ENCODE measurements at regions not wholly inside any gene's neighbourhood (a gene's known extent, or its start where the extent isn't known, plus 50 kb on each side); places are given as distances from the start of the nearest gene placed in this dataset.

DNA sequence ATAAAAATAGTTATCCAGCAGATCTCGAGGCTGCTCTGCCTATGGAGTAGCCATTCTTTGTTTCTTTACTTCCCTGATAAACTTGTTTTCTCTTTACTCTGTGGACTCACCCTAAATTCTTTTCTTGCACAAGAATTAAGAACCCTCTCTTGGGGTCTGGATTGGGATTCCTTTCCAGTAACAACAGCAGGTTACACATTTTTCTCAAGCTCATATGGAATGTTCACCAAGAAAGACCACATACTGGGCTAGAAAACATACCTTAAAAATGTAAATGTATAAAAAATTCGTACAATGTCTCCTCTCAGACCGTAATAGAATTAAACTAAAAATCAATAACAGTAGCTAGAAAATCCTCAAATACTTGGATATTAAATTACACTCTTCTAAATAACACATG is 299.2 kb downstream of the CNTN3 start:
- Histone ChIP-seq H3K27ac (ENCODE audit: low read depth, low read length) (no peak overlapping the region), H3K27me3 (ENCODE audit: control insufficient read depth in 3 of 3, insufficient read depth in 3 of 3, low read length in 3 of 3) (no peaks in the 10 kb centered on the region), H3K9me3 (ENCODE audit: control insufficient read depth in 3 of 3, low read length in 3 of 3) (no peaks in the 10 kb centered on the region), H3K4me1 (ENCODE audit: control insufficient read depth in 3 of 3, insufficient read depth in 3 of 3, low read length in 3 of 3) (no peaks in the 10 kb centered on the region), H3K9ac (ENCODE audit: low read depth in 1 of 3, low read length in 3 of 3) (no peak overlapping the region), H3K4me3 (ENCODE audit: low read length in 3 of 3) (no peak overlapping the region), H3K36me3 (ENCODE audit: control insufficient read depth in 3 of 3, insufficient read depth in 3 of 3, low read length in 3 of 3) (no peaks in the 10 kb centered on the region)

DNA sequence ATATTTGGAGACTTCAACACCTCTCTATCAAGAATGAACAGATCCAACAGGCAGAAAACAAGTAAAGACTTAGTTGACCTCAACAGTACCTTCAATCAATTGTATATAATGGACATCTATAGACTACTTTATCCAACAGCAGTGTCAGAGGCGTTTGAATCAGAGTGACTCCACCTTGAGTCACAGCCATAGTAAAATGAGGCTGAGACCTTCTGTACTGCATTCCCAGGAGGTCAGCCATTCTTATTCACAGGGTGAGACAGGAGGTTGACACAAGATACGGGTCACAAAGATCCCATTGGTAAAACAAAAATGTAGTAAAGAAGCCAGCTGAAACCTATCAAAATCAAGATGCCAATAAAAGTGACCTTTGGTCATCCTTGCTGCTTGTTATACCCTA is 299.8 kb downstream of the CNTN3 start:
- no peaks in the 10 kb centered on the region for H3K36me3 ChIP-seq (ENCODE audit: control insufficient read depth in 3 of 3, insufficient read depth in 3 of 3, low read length in 3 of 3)
- H3K27ac ChIP-seq (ENCODE audit: low read depth, low read length): no peak overlapping the region
- H3K9me3 ChIP-seq (ENCODE audit: control insufficient read depth in 3 of 3, low read length in 3 of 3): no peaks in the 10 kb centered on the region
- H3K9ac ChIP-seq (ENCODE audit: low read depth in 1 of 3, low read length in 3 of 3): no peak overlapping the region
- no peaks in the 10 kb centered on the region for H3K27me3 ChIP-seq (ENCODE audit: control insufficient read depth in 3 of 3, insufficient read depth in 3 of 3, low read length in 3 of 3)
- no peak overlapping the region for H3K4me3 ChIP-seq (ENCODE audit: low read length in 3 of 3)
- H3K4me1 ChIP-seq (ENCODE audit: control insufficient read depth in 3 of 3, insufficient read depth in 3 of 3, low read length in 3 of 3): no peaks in the 10 kb centered on the region

DNA sequence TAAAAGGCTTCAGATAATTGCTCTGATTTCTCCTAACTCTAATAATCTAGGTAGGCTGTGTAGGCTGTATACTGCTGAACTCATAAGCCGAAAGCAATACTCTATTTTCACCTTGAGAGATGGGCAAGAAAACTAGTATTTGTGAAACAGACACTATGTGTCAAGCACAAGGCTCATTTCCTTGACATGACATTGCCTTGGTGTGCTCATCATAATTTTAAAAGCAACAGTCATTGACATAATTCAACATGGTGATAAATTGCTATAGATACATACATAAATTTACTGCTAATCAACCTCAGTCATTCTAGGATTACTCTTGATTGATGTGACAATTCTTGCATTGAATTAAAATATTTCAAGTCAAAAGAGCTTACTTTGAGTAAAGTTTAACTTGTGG is 304.7 kb downstream of the CNTN3 start:
- H3K27ac ChIP-seq (ENCODE audit: low read depth, low read length): no peak overlapping the region
- H3K4me3 ChIP-seq (ENCODE audit: low read length in 3 of 3): no peak overlapping the region
- H3K4me1 ChIP-seq (ENCODE audit: control insufficient read depth in 3 of 3, insufficient read depth in 3 of 3, low read length in 3 of 3): no peaks in the 10 kb centered on the region
- no peaks in the 10 kb centered on the region for H3K27me3 ChIP-seq (ENCODE audit: control insufficient read depth in 3 of 3, insufficient read depth in 3 of 3, low read length in 3 of 3)
- H3K9ac ChIP-seq (ENCODE audit: low read depth in 1 of 3, low read length in 3 of 3): no peak overlapping the region
- H3K36me3 ChIP-seq (ENCODE audit: control insufficient read depth in 3 of 3, insufficient read depth in 3 of 3, low read length in 3 of 3): no peaks in the 10 kb centered on the region
- no peaks in the 10 kb centered on the region for H3K9me3 ChIP-seq (ENCODE audit: control insufficient read depth in 3 of 3, low read length in 3 of 3)

DNA sequence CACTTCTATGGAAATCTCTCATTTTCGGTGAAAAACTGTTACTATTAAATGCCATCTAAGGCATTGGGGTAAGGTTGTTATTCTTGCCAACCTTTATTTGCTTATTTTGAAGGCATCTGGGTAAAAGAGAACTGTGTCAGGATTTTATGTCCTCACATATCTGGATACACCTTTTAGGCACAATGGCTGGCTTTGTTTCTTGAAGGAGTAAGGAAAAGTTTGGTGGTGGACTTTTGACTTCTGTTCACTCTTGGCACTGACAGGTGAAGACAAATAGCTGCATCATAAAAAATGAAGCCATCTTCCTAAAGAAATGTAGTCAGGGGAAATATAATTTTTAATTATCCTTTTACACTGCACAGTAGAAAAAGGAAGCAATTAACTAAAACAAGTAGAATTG is 310.0 kb downstream of the CNTN3 start:
- Histone ChIP-seq H3K27ac (ENCODE audit: low read depth, low read length) (no peak overlapping the region), H3K9me3 (ENCODE audit: control insufficient read depth in 3 of 3, low read length in 3 of 3) (no peaks in the 10 kb centered on the region), H3K4me3 (ENCODE audit: low read length in 3 of 3) (no peak overlapping the region), H3K36me3 (ENCODE audit: control insufficient read depth in 3 of 3, insufficient read depth in 3 of 3, low read length in 3 of 3) (no peaks in the 10 kb centered on the region), H3K4me1 (ENCODE audit: control insufficient read depth in 3 of 3, insufficient read depth in 3 of 3, low read length in 3 of 3) (no peaks in the 10 kb centered on the region), H3K9ac (ENCODE audit: low read depth in 1 of 3, low read length in 3 of 3) (no peak overlapping the region), H3K27me3 (ENCODE audit: control insufficient read depth in 3 of 3, insufficient read depth in 3 of 3, low read length in 3 of 3) (no peaks in the 10 kb centered on the region)

DNA sequence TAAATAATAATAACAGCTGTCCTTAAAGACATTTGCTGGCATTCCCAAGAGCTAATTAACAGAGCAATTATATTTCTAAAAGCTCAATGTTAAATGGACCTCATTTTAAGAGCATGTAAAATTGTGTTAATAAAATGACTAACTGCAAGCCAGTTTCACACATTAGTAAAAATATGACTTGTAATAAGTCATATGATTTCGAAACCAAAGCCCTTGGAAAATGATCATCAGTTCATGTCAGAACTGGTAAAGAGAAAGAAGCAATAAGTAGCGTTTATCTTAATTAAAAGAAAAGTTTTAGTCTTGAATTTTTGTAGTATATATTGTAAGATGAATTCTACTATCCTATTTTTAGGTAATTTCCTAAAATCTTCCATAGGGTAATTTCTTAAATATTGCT is 310.7 kb downstream of the CNTN3 start:
- H3K4me3 ChIP-seq (ENCODE audit: low read length in 3 of 3): no peak overlapping the region
- no peaks in the 10 kb centered on the region for H3K9me3 ChIP-seq (ENCODE audit: control insufficient read depth in 3 of 3, low read length in 3 of 3)
- H3K9ac ChIP-seq (ENCODE audit: low read depth in 1 of 3, low read length in 3 of 3): no peak overlapping the region
- no peaks in the 10 kb centered on the region for H3K36me3 ChIP-seq (ENCODE audit: control insufficient read depth in 3 of 3, insufficient read depth in 3 of 3, low read length in 3 of 3)
- H3K27ac ChIP-seq (ENCODE audit: low read depth, low read length): no peak overlapping the region
- no peaks in the 10 kb centered on the region for H3K27me3 ChIP-seq (ENCODE audit: control insufficient read depth in 3 of 3, insufficient read depth in 3 of 3, low read length in 3 of 3)
- no peaks in the 10 kb centered on the region for H3K4me1 ChIP-seq (ENCODE audit: control insufficient read depth in 3 of 3, insufficient read depth in 3 of 3, low read length in 3 of 3)

DNA sequence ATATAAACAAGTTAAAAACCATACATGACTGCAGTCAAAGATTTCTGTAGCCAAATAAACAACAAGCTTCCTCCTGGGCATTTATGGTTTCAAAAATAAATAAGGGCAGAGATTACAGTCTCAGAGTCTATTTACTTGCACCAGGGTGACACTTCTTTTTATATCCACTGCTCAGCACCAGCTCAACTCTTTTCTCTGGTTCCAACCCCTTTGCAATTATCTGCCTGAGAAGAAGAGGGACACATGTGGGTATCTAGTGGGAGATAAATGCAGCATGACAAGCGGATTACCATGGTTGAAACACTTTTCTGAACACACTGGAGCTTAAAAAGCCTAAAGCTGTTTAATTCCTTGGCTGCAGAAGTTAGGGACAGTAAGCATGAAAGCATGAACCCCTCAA is 311.5 kb downstream of the CNTN3 start:
- Histone ChIP-seq H3K9ac (ENCODE audit: low read depth in 1 of 3, low read length in 3 of 3) (no peak overlapping the region), H3K36me3 (ENCODE audit: control insufficient read depth in 3 of 3, insufficient read depth in 3 of 3, low read length in 3 of 3) (no peaks in the 10 kb centered on the region), H3K9me3 (ENCODE audit: control insufficient read depth in 3 of 3, low read length in 3 of 3) (no peaks in the 10 kb centered on the region), H3K27me3 (ENCODE audit: control insufficient read depth in 3 of 3, insufficient read depth in 3 of 3, low read length in 3 of 3) (no peaks in the 10 kb centered on the region), H3K4me3 (ENCODE audit: low read length in 3 of 3) (no peak overlapping the region), H3K27ac (ENCODE audit: low read depth, low read length) (no peak overlapping the region), H3K4me1 (ENCODE audit: control insufficient read depth in 3 of 3, insufficient read depth in 3 of 3, low read length in 3 of 3) (no peaks in the 10 kb centered on the region)

DNA sequence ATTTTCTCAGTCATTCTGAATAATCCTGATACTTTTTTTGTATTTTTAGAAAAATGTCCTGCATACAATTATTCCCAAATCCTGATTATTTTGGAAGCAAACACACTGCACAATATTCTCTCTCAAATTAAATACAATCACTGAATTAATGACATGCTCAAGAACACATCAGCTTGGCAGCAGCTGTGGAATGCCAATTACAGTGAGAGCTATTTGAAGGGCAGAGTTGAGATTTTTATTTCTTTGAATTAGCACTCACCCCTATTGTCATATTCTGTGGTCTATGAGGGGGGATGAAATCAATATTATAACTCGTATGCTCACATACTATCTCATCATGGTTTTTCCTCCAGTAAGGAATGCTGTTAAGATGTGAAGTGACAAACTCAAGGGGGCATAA is 312.2 kb downstream of the CNTN3 start:
- Histone ChIP-seq H3K9ac (ENCODE audit: low read depth in 1 of 3, low read length in 3 of 3) (no peak overlapping the region), H3K4me3 (ENCODE audit: low read length in 3 of 3) (no peak overlapping the region), H3K27me3 (ENCODE audit: control insufficient read depth in 3 of 3, insufficient read depth in 3 of 3, low read length in 3 of 3) (no peaks in the 10 kb centered on the region), H3K27ac (ENCODE audit: low read depth, low read length) (no peak overlapping the region), H3K4me1 (ENCODE audit: control insufficient read depth in 3 of 3, insufficient read depth in 3 of 3, low read length in 3 of 3) (no peaks in the 10 kb centered on the region), H3K9me3 (ENCODE audit: control insufficient read depth in 3 of 3, low read length in 3 of 3) (no peaks in the 10 kb centered on the region), H3K36me3 (ENCODE audit: control insufficient read depth in 3 of 3, insufficient read depth in 3 of 3, low read length in 3 of 3) (no peaks in the 10 kb centered on the region)

DNA sequence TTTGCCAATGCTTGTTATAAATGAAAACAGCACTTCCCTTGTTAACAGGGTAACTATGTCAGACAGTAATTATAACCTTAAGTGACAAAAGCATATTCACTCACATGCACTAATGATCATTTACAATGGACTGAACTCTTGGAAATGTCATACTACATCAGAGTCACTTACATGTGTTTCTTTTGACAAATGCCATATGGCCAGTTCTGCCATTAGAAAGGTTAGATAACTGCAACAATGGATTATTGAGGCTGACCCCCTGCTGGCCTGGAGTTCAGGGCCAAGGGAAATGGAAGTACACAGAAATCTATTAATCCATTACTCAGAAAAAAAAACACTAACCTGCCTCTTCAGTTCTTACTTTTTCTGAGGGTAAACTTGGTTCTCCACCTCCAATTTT is 313.4 kb downstream of the CNTN3 start:
- Histone ChIP-seq H3K9ac (ENCODE audit: low read depth in 1 of 3, low read length in 3 of 3) (no peak overlapping the region), H3K9me3 (ENCODE audit: control insufficient read depth in 3 of 3, low read length in 3 of 3) (no peaks in the 10 kb centered on the region), H3K36me3 (ENCODE audit: control insufficient read depth in 3 of 3, insufficient read depth in 3 of 3, low read length in 3 of 3) (no peaks in the 10 kb centered on the region), H3K4me1 (ENCODE audit: control insufficient read depth in 3 of 3, insufficient read depth in 3 of 3, low read length in 3 of 3) (no peaks in the 10 kb centered on the region), H3K27me3 (ENCODE audit: control insufficient read depth in 3 of 3, insufficient read depth in 3 of 3, low read length in 3 of 3) (no peaks in the 10 kb centered on the region), H3K27ac (ENCODE audit: low read depth, low read length) (no peak overlapping the region), H3K4me3 (ENCODE audit: low read length in 3 of 3) (no peak overlapping the region)

DNA sequence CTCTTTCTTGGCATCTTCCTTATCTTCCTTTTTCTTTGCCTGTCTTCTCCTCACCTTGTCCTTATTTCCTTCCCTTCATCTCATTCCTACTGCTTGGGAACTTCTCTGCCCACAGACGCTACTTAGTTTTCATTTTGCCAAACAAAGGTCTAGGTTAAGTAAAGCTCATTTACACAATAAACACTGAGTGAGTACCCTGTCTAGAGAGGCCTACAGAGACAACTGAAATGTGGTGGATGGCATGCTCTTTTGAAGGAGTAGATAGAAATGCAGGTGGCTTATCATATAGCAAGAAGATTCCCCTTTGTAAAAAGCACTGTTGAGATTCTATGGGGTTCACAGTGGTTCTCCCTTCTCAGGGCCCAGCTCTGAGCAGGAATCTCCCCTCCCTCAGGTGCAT is 319.0 kb downstream of the CNTN3 start:
- Histone ChIP-seq H3K9me3 (ENCODE audit: control insufficient read depth in 3 of 3, low read length in 3 of 3) (no peaks in the 10 kb centered on the region), H3K9ac (ENCODE audit: low read depth in 1 of 3, low read length in 3 of 3) (no peak overlapping the region), H3K36me3 (ENCODE audit: control insufficient read depth in 3 of 3, insufficient read depth in 3 of 3, low read length in 3 of 3) (no peaks in the 10 kb centered on the region), H3K4me3 (ENCODE audit: low read length in 3 of 3) (no peak overlapping the region), H3K27me3 (ENCODE audit: control insufficient read depth in 3 of 3, insufficient read depth in 3 of 3, low read length in 3 of 3) (no peaks in the 10 kb centered on the region), H3K27ac (ENCODE audit: low read depth, low read length) (no peak overlapping the region), H3K4me1 (ENCODE audit: control insufficient read depth in 3 of 3, insufficient read depth in 3 of 3, low read length in 3 of 3) (no peaks in the 10 kb centered on the region)

DNA sequence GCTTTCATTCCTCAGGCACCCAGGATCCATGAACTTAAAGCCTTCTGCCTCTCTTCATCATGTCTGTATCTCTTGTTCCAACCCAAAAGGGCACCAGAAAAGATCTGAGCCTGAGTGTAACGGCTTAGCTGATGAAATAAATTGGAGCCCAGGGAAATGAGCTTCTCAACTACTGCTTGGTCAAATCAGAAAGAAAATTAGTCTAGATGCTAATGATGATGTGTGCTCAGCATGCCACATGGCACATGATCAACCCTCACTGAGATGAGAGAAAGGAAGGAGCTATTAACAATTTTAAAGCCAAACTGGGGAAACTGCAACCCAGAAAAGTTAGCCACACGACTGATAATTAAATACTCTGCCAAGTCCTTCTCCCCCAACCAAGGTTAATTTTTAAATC is 325.7 kb downstream of the CNTN3 start:
- no peak overlapping the region for H3K27ac ChIP-seq (ENCODE audit: low read depth, low read length)
- H3K36me3 ChIP-seq (ENCODE audit: control insufficient read depth in 3 of 3, insufficient read depth in 3 of 3, low read length in 3 of 3): no peaks in the 10 kb centered on the region
- H3K9ac ChIP-seq (ENCODE audit: low read depth in 1 of 3, low read length in 3 of 3): no peak overlapping the region
- H3K4me1 ChIP-seq (ENCODE audit: control insufficient read depth in 3 of 3, insufficient read depth in 3 of 3, low read length in 3 of 3): no peaks in the 10 kb centered on the region
- H3K27me3 ChIP-seq (ENCODE audit: control insufficient read depth in 3 of 3, insufficient read depth in 3 of 3, low read length in 3 of 3): no peaks in the 10 kb centered on the region
- no peak overlapping the region for H3K4me3 ChIP-seq (ENCODE audit: low read length in 3 of 3)
- H3K9me3 ChIP-seq (ENCODE audit: control insufficient read depth in 3 of 3, low read length in 3 of 3): no peaks in the 10 kb centered on the region

DNA sequence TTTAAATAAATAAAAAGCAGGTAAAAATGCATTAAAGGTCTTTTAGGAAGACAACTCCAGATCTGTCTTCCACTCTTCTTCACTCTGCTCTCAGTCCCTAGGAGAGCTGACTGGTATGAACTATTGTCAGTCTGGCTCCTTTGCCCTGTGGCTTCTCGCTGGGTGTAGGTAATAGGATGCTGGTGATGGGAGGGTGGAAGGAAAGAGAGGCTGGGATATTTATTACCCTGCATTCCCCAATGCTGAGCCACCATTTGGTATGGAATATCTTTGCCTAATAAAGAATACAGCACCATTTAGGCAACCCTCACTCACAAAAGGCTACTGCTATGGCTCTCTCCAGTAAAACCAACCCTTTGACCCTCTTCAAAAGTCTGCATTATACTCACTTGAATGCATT is 326.9 kb downstream of the CNTN3 start:
- H3K9me3 ChIP-seq (ENCODE audit: control insufficient read depth in 3 of 3, low read length in 3 of 3): no peaks in the 10 kb centered on the region
- H3K27me3 ChIP-seq (ENCODE audit: control insufficient read depth in 3 of 3, insufficient read depth in 3 of 3, low read length in 3 of 3): no peaks in the 10 kb centered on the region
- H3K4me3 ChIP-seq (ENCODE audit: low read length in 3 of 3): no peak overlapping the region
- H3K36me3 ChIP-seq (ENCODE audit: control insufficient read depth in 3 of 3, insufficient read depth in 3 of 3, low read length in 3 of 3): no peaks in the 10 kb centered on the region
- no peak overlapping the region for H3K9ac ChIP-seq (ENCODE audit: low read depth in 1 of 3, low read length in 3 of 3)
- H3K27ac ChIP-seq (ENCODE audit: low read depth, low read length): no peak overlapping the region
- no peaks in the 10 kb centered on the region for H3K4me1 ChIP-seq (ENCODE audit: control insufficient read depth in 3 of 3, insufficient read depth in 3 of 3, low read length in 3 of 3)

All from skeletal muscle tissue (tissue), 3 donors.